GM12891 (cell line): ENCODE measurements at regions not wholly inside any gene's neighbourhood (a gene's known extent, or its start where the extent isn't known, plus 50 kb on each side); places are given as distances from the start of the nearest gene placed in this dataset.

Experiments
- PAX5 ChIP-seq: IDR thresholded peaks from 2 replicates; pipeline ENCODE4 v1.6.1; 2011; ENCODE audit warnings: low read length, moderate library complexity, mild to moderate bottlenecking; ENCODE audit not compliant: insufficient read depth, severe bottlenecking
- POLR2A ChIP-seq: IDR thresholded peaks from 2 replicates; pipeline ENCODE4 v1.6.1; 2011; ENCODE audit warnings: low read depth, low read length, control low read depth
- POLR2AphosphoS5 ChIP-seq: IDR thresholded peaks from 2 replicates; pipeline ENCODE4 v1.6.1; 2011; ENCODE audit warnings: low read depth, low read length, control low read depth
- TAF1 ChIP-seq: IDR thresholded peaks from 2 replicates; pipeline ENCODE4 v1.6.1; 2011; ENCODE audit warnings: low read depth, low read length, control low read depth

DNA sequence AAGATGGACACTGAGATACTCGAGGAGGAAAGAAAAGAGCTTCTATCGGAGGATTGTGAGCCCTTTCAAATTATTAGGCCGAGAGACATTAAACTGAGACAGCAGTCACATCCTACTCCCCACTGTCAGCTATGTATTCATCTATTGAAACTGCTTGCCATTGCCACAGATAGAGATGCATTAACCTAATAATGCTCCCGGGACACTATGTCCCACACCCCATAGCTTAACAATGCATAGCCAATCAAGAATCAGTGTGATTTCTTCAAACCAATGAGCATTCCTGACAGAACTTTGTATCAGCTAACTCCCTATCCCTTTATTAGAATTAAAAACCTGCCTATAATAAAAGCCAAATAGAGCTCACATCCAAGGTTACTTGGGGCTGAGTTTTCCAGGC, 118.1 kb upstream of the NEIL3 start:
- TF ChIP-seq POLR2A (no peak), POLR2AphosphoS5 (no peak), TAF1 (no peak), PAX5 (no peak)
